Keratinocyte (primary cell): ENCODE measurements at regions not wholly inside any gene's neighbourhood (a gene's known extent, or its start where the extent isn't known, plus 50 kb on each side); places are given as distances from the start of the nearest gene placed in this dataset.

ENCODE experiments used
- DNase-seq: peaks from one replicate; pipeline ENCODE4 v3.0.0-alpha.2; 2011; ENCODE audit warnings: low read depth, missing footprints, low spot score
- FAIRE-seq: peaks from 2 replicates; lab custom pipeline; 2011; peaks lifted over from hg19 to GRCh38; lab: Jason Lieb, UNC
- H2AFZ ChIP-seq: 2 replicates; pipeline ENCODE4 v1.6.0; 2012; ENCODE audit warnings: low read length, control low read depth, inconsistent platforms; ENCODE audit not compliant: control insufficient read depth
- H3K27ac ChIP-seq: 2 replicates; pipeline ENCODE4 v1.5.1; 2011; ENCODE audit warnings: low read length; ENCODE audit not compliant: control insufficient read depth, insufficient read depth
- H3K27me3 ChIP-seq: 3 replicates; pipeline ENCODE4 v1.6.0; 2011; ENCODE audit warnings: low read length; ENCODE audit not compliant: control insufficient read depth, insufficient read depth; ENCODE audit errors: extremely low read depth
- H3K36me3 ChIP-seq, 2 experiments: 2 replicates in 1 of 2; 3 replicates in 1 of 2; pipeline ENCODE4 v1.5.1; 2011; ENCODE audit warnings: low read length in 2 of 2, mild to moderate bottlenecking in 1 of 2; ENCODE audit not compliant: control insufficient read depth in 2 of 2, insufficient read depth in 2 of 2; ENCODE audit errors: extremely low read depth in 1 of 2
- H3K4me1 ChIP-seq: 3 replicates; pipeline ENCODE4 v1.5.1; 2011; ENCODE audit warnings: low read length; ENCODE audit not compliant: control insufficient read depth, insufficient read depth; ENCODE audit errors: extremely low read depth
- H3K4me2 ChIP-seq: 3 replicates; pipeline ENCODE4 v1.6.0; 2011; ENCODE audit warnings: low read depth, low read length; ENCODE audit not compliant: control insufficient read depth, insufficient read depth; ENCODE audit errors: extremely low read depth
- H3K4me3 ChIP-seq, 3 experiments: fragments of 200-600 bp in 1 of 3; sonication (generic) in 1 of 3; 2 replicates in 2 of 3; 3 replicates in 1 of 3; pipeline ENCODE4 v1.5.1; 2011 to 2016; ENCODE audit warnings: low read length in 3 of 3, mild to moderate bottlenecking in 3 of 3, control low read depth in 2 of 3, inconsistent platforms in 1 of 3, low read depth in 1 of 3, mixed read lengths in 1 of 3, mixed run types in 1 of 3, moderate library complexity in 1 of 3; ENCODE audit not compliant: control insufficient read depth in 2 of 3, insufficient read depth in 2 of 3; ENCODE audit errors: extremely low read depth in 1 of 3
- H3K79me2 ChIP-seq: 2 replicates; pipeline ENCODE4 v1.6.0; 2012; ENCODE audit warnings: low read length; ENCODE audit not compliant: control insufficient read depth, insufficient read depth
- H3K9ac ChIP-seq: 3 replicates; pipeline ENCODE4 v1.6.0; 2011; ENCODE audit warnings: low read length; ENCODE audit not compliant: control insufficient read depth, insufficient read depth; ENCODE audit errors: extremely low read depth
- H3K9me1 ChIP-seq: 3 replicates; pipeline ENCODE4 v1.6.0; 2011; ENCODE audit warnings: low read length; ENCODE audit not compliant: control insufficient read depth, insufficient read depth; ENCODE audit errors: extremely low read depth
- H3K9me3 ChIP-seq: 2 replicates; pipeline ENCODE4 v1.5.1; 2012; ENCODE audit warnings: low read depth, low read length; ENCODE audit not compliant: control insufficient read depth
- H4K20me1 ChIP-seq: 3 replicates; pipeline ENCODE4 v1.6.0; 2011; ENCODE audit warnings: low read length; ENCODE audit not compliant: control insufficient read depth, insufficient read depth; ENCODE audit errors: extremely low read depth
- EZH2 ChIP-seq: IDR thresholded peaks from one replicate; pipeline ENCODE4 v1.6.1; 2012; ENCODE audit warnings: inconsistent platforms, mild to moderate bottlenecking, low read length, moderate library complexity
- dilution Hi-C: fragments of 300-500 bp; cut with MboI; formaldehyde crosslinking; loops from one replicate; pipeline ENCODE4 v1.7.0; 2020; ENCODE audit warnings: low sequenced_read_pairs; ENCODE audit not compliant: extremely low pct_ligation_motif_present
- TF ChIP-seq, protein P1 (sequence below), 3 experiments: IDR thresholded peaks in 1 of 3; conservative IDR thresholded peaks in 1 of 3; optimal IDR thresholded peaks in 1 of 3; 2 replicates in 2 of 3; 3 replicates in 1 of 3; pipeline versions ENCODE3 to v1.5.1; 2011; ENCODE audit warnings: low read length in 3 of 3, mild to moderate bottlenecking in 3 of 3, moderate library complexity in 2 of 3, control low read depth in 1 of 3, inconsistent platforms in 1 of 3; ENCODE audit not compliant: insufficient read depth in 2 of 3; ENCODE audit errors: extremely low read depth in 1 of 3

DNA sequence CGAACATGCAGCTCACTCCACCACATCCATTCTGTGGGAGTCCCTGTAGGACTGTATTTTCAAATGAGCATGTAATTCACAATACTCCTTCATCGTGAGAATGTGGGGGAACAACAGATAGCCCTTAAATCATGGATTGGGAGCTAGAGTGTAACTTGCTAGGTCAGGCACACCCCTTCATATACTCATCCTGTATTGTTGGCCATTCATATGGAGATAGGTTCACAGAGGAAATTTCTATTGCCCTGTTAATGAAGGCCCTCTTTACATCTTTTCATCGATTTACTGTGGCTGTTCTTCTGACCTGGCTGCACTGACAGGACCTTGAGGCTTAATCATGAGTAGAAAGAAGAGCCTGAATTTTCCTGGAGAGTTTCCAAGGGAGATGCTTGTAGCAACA, 193.8 kb upstream of the DPP10 start:
- no peaks in the 10 kb centered on the region for H3K36me3 ChIP-seq
- no peak overlapping the region for H3K4me3 ChIP-seq
- no peaks in the 10 kb centered on the region for H3K9me3 ChIP-seq
- no peak overlapping the region for H3K9ac ChIP-seq
- no peak overlapping the region for H3K27ac ChIP-seq
- no peaks in the 10 kb centered on the region for H4K20me1 ChIP-seq
- FAIRE-seq (no peak), DNase-seq (no peak)
- no peak overlapping the region for H3K4me2 ChIP-seq
- H3K79me2 ChIP-seq, result no peaks in the 10 kb centered on the region
- H3K27me3 ChIP-seq, result no peaks in the 10 kb centered on the region
- H3K9me1 ChIP-seq, result no peaks in the 10 kb centered on the region
- dilution Hi-C loops, result no loop called here
- TF ChIP-seq, protein P1, sequence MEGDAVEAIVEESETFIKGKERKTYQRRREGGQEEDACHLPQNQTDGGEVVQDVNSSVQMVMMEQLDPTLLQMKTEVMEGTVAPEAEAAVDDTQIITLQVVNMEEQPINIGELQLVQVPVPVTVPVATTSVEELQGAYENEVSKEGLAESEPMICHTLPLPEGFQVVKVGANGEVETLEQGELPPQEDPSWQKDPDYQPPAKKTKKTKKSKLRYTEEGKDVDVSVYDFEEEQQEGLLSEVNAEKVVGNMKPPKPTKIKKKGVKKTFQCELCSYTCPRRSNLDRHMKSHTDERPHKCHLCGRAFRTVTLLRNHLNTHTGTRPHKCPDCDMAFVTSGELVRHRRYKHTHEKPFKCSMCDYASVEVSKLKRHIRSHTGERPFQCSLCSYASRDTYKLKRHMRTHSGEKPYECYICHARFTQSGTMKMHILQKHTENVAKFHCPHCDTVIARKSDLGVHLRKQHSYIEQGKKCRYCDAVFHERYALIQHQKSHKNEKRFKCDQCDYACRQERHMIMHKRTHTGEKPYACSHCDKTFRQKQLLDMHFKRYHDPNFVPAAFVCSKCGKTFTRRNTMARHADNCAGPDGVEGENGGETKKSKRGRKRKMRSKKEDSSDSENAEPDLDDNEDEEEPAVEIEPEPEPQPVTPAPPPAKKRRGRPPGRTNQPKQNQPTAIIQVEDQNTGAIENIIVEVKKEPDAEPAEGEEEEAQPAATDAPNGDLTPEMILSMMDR (optimal IDR thresholded peaks at IDR 0.05 in 1 of 3, IDR thresholded peaks at IDR 0.05 in 1 of 3, conservative IDR thresholded peaks at IDR 0.05 in 1 of 3; ENCODE audit: extremely low read depth in 1 of 3, insufficient read depth in 2 of 3, low read length in 3 of 3), result no peak
- TF ChIP-seq EZH2, result no peak
- H3K4me1 ChIP-seq, result no peaks in the 10 kb centered on the region
- H2AFZ ChIP-seq, result no peak overlapping the region

GRCh38 chr2:114252713-114253112, 189.7 kb upstream of the DPP10 start:
- FAIRE-seq, result no peak
- no peaks in the 10 kb centered on the region for H3K27me3 ChIP-seq

More at GRCh38 chr2:114252713-114253112, 189.7 kb upstream of the DPP10 start:
- dilution Hi-C loops, result no loop called here
- Histone ChIP-seq H3K27ac (no peak overlapping the region), H2AFZ (no peak overlapping the region), H3K4me1 (no peaks in the 10 kb centered on the region), H3K79me2 (no peaks in the 10 kb centered on the region), H3K4me2 (no peak overlapping the region), H3K9ac (no peak overlapping the region), H3K36me3 (no peaks in the 10 kb centered on the region), H4K20me1 (no peaks in the 10 kb centered on the region), H3K9me3 (no peaks in the 10 kb centered on the region), H3K9me1 (no peaks in the 10 kb centered on the region), H3K4me3 (no peak overlapping the region)
- TF ChIP-seq, protein P1 (optimal IDR thresholded peaks at IDR 0.05 in 1 of 3, IDR thresholded peaks at IDR 0.05 in 1 of 3, conservative IDR thresholded peaks at IDR 0.05 in 1 of 3; ENCODE audit: extremely low read depth in 1 of 3, insufficient read depth in 2 of 3, low read length in 3 of 3), result no peak
- TF ChIP-seq EZH2, result no peak
- DNase-seq, result no peak
